ENCODE measurements at regions not wholly inside any gene's neighbourhood (a gene's known extent, or its start where the extent isn't known, plus 50 kb on each side); places are given as distances from the start of the nearest gene placed in this dataset.
"Not testable (repeated sequence)": the region's sequence is repeated elsewhere in the genome, so short reads cannot be mapped to it uniquely, and the experiment has no call there.

DNA sequence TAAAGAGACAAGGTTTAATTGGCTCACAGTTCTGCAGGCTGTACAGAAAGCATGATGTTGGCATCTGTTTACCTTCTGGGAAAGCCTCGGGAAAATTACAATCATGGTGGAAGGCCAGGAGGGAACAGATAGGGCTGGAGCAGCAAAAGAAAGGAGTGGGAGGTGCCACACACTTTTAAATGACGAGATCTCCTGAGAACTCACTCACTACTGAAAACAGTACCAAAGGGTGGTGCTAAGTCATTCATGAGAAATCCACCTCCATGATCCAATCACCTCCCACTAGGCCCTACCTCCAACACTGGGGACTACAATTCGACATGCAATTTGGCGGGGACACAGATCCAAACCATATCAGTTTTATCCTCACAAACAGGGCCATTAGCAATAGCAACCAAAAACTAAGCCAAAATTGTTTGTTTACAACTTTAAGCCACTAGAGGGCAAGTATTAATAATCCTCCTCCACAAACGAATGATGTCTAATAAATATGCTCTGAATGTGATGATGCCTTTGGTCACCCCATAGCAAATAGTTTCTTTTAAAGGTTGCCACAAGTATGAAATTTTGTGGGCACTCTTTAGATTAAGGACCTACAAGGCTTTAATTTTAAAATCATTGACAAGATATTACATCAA lies 129.2 kb upstream of the NRBF2 start:
- intact Hi-C loops (cut with micrococcal nuclease) = loop anchor here (10.0 kb wide), 1 partner anchor 409 kb away; no protein-coding TSS in a partner anchor

DNA sequence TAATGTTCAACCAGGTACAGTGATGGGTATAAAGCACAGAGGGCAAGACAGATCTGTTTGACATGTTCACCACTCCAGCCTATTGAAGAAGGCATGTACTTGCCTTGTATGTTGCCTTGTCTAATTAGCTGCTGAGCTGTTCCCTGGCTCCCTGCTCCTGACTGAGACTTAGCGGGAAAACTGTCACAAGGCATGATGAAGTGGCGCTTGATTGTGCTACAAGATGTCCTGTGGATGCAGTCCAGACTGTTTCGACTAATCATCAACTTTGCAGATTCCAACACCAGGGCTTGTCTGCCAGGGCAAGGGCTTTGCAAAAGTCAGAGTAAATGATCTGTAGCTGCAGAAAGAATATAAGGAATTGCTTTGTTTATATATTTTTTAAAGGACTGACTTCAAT lies 136.2 kb upstream of the NRBF2 start:
- intact Hi-C loops (cut with micrococcal nuclease) = loop anchor here (10.0 kb wide), 2 partner anchors 142 to 362 kb away; no protein-coding TSS in a partner anchor

DNA sequence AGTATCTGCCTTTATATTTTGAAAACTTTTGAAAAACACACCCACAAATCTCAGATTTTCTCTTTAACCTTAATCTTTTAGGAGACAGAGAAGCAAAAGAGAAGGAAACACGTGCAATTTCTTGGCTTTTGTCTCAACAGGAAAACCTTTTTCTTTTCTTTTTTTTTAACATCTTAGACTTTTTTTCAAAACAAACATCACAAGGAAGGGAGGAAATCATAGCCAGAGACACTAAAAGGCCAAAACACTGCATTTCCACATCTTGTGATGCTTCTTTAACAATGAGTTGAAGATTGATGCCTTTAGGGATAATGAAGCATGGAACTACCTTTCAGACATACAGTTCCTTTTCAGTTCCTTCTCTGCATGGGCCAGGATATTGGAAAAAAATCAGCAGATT lies 136.6 kb upstream of the NRBF2 start:
- intact Hi-C loops (cut with micrococcal nuclease) = loop anchor here (10.0 kb wide), 2 partner anchors 142 to 362 kb away; no protein-coding TSS in a partner anchor

DNA sequence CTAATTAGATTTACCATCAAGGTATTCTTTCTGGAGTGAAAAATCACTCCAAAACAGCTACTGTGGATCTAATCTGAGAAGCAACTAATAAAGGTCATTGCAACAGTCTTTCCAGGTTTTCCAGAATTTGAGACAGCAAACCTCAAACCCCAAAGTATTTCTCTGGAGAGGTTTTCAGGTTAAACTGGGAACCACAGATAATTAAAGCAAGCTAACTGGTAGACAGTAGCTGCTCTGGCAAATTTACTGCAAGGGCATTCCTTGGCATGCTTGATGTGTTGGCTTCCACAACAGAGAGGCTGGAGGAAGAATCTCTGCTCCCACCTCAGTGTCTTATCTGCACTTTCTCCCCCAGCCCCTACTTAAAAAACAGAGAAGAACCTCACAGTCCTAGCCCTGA lies 140.0 kb upstream of the NRBF2 start:
- intact Hi-C loops (cut with micrococcal nuclease) = loop anchor here (10.0 kb wide), 2 partner anchors 138 to 358 kb away; no protein-coding TSS in a partner anchor

DNA sequence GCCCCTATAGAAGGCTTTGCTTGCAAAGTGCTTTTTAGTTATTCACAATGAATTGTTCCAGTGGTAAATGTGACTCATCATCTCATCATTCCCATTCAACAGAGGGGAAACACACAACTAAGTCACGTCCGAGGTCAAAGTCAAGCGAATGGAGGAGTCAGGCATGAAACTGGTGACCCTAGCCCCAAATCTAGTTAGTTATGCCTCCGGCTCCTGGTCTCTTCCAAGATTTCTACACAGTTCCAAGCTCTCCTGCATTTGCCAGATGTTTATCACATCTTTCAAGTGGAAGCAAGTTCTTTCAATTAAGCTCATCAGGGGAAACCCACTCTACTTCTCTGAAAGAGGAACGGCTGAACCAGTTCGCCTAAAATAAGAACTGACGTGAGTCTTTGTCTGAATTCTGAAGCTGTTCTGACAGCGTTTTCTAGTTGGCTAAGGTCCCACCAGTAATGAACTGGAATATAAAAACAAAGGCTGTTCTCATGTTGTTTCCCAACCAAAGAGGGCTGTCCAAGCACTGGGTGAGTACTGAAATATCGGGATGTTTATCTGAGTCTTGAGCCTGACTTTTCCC lies 140.9 kb upstream of the NRBF2 start:
- intact Hi-C loops (cut with micrococcal nuclease) = loop anchor here (10.0 kb wide), 2 partner anchors 137 to 357 kb away; no protein-coding TSS in a partner anchor

DNA sequence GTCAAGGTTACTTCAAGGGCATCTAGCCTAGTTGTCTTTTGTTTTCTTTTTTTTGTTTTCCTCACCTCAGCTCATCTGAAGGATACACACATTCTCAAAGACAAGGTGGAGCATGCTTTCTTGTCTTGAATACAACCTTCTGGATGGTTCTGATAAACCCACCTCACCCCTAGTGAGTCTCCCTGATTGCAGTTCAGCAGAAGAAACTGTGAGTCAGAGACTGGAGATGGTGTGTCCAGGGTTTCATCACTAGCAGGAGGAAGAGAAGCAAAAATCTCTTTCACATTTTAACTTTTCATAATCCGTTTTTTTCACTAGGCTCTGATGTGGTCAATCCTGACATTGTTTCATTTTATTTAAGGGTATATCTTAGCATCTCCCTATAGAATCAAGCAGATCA lies 143.0 kb upstream of the NRBF2 start:
- intact Hi-C loops (cut with micrococcal nuclease) = loop anchor here (10.0 kb wide), 2 partner anchors 135 to 355 kb away; no protein-coding TSS in a partner anchor

DNA sequence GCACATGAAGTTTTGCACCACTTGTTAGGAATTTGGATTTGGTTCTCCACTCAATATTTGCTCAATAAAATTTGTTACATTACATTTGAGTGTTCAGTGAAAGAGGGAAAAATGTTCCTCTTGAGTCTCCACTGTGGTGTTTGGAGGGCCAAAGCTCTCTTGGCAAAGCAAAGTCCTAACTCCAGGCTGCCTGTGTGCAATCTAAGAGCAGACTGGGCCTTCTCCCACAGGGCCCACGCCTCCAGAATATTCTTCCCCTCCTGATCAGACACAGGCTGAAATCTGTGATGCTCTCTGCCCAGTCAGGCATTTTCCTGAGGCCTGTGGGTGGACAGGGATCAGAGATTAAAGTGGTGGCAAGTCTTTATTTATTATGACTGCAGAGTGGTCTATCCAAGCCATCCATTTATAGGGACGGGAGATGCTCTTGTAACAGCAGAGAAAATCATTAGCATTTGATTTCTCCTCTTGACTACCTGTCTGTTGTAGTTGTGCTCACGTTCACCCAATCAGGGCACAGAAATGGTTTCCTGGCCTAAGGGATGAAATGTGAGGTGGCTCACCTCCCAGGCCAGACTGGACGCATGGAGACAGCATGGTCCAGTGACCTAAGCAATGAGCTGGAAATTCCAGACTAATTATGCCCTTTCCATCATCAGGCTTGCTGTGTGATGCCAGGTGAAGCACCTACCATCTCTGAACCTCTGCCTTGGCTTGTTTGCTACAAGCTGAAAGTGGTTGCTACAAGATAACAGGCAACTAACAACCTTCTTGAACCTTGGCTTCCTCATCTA lies 147.1 kb upstream of the NRBF2 start:
- intact Hi-C loops (cut with micrococcal nuclease) = no loop called here

DNA sequence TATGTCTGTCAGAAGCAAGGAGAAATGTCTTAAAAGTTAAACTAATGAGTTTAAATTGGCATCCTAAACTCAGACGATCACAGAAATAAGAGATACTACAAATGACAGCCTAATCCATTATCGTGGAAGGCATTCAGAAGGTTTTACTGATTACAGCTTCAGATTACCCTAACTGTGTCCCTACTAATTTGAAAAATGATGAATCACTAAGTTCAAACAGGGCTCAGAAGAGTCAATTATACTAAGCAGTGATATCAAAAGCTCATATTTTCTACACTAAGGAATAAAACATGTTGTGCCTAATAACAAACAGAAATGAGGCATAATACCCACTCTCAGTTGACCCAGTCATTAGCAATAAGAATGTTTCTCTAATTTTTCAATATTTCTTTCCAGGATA lies 152.0 kb upstream of the NRBF2 start:
- intact Hi-C loops (cut with micrococcal nuclease) = no loop called here

DNA sequence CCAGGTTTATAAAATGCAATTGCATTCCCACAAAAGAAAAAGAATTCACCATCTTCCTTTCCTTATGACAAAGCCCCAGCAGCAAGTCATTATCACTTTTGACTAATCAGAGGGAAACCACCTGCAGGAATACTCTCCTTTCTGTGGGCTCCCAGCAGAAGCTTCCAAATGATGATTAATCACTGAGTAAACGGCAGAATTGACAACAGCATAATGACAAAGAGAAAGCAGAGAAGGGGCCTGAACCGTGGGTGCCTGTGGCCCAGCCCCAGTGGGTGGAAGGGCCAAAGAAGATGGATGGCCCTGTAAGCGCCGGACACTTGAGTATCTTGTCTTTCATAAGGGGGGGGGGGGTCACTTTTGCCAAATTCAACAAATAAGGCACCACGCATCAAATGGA lies 152.4 kb upstream of the NRBF2 start:
- intact Hi-C loops (cut with micrococcal nuclease) = no loop called here

DNA sequence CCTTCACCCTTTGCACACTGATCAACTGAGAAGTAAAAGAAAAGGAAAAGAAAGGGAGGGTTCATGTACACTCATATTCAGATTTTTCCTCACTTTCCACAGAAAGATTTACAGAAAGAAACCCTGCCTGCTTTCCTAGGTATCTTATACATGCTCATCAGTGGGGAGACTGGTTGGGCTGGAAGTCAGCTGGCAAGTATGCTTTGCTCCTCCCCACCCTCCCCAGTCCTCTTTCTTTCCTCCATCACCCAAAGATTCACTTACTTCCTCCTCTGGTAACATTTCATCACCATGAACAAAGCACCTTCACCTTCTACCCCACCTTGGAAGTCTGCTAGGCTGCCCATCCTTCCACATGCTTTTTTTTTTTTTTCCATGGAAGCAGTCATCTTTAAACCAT lies 153.2 kb upstream of the NRBF2 start:
- intact Hi-C loops (cut with micrococcal nuclease) = no loop called here

DNA sequence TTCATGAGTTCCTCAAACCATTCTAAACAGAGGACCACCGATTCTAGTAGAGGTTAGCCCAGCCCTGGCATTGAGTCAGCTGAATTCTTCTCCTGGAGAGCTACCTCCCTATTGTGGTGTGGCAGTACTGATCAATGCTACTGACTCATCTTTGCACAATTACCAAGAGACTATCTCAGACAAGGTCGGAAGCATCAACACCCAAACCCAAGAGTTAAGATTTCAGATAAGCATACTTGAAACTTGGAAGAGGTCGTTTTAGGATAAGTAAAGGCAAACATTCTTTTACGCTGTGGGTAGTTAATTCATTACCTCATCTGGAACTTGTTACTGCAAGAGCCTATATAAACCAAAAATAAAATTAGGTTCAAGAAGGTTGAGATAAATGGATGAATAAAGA lies 154.6 kb upstream of the NRBF2 start:
- intact Hi-C loops (cut with micrococcal nuclease) = no loop called here

DNA sequence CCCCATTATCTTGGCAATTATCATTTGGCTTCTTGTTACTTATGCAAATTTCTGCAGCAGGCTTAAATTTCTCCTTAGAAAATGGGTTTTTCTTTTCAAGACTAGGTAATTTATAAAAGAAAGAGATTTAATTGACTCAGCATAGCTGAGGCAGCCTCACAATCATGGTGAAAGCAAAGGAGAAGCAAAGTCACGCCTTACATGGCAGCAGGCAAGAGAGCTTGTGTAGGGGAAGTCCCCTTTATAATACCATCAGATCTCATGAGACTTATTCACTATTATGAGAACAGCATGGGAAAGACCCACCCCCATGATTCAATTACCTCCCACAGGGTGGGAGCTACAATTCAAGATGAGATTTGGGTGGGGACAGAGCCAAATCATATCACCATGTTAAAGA lies 158.3 kb upstream of the NRBF2 start:
- intact Hi-C loops (cut with micrococcal nuclease) = not testable (repeated sequence)

DNA sequence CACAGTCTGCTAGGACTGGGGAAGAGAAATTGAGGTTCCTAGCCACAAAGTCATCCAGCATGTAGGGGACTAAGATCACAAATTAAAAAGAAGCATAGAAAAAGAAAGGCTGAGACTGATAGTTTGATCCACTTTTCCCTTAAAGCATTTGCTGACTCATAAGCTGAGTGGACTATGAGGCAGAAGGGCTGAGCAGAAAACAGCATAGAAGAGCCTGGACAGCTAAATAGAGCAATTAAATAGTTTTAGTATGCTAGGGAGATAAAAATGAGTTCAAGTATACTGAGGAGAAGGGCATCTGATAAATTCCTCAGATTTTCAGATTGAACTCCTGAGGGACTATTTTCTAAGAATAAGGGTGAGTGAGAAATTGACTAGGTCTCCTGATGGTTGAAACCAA lies 155.9 kb upstream of the EGR2 start:
- intact Hi-C loops (cut with micrococcal nuclease) = no loop called here

DNA sequence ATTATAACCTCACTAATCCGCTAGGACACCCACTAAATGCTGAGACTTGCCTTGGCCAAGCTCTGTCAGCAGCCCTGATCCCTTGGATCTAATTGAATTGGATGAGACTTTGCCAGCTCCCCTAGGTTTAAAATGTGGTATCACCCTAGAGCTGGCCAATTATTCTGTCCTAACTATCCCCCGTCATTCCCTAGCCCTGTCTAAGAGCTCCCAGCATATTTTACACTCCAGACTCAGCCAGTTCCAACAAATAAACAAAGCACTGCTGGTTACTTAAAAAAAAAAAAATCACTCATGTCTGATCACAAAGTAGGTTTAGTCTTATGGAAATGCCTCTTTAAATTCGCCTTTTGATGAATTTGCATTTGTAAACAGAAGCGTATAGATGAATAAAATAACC lies 147.9 kb upstream of the EGR2 start:
- intact Hi-C loops (cut with micrococcal nuclease) = no loop called here

DNA sequence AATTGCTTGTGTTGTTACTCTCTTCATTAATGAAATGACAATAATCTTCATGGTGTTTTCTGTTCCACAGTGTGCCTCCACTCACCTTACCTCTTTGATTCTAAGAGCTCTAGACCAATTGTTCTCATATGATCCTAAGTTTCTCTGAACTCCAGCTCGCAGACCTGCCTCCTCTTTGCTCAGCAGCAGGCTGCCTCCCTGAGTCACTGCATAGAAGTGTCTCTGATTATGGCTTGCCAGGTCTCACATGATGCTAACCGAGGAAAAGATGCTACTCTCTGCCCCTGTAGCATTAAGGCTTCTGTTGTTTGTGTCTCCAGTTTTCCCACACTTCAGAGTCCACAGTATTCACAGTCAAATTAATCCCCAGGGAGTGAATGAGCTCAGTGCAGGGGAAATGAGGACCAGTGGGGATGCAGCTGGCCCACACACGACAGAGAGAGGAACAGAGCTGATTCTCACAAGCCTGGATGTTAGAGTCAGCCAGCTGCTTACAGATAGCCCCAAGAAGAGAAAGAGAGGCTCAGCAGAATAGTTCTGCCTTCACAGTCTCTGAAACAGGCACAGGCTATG lies 145.9 kb upstream of the EGR2 start:
- intact Hi-C loops (cut with micrococcal nuclease) = no loop called here

DNA sequence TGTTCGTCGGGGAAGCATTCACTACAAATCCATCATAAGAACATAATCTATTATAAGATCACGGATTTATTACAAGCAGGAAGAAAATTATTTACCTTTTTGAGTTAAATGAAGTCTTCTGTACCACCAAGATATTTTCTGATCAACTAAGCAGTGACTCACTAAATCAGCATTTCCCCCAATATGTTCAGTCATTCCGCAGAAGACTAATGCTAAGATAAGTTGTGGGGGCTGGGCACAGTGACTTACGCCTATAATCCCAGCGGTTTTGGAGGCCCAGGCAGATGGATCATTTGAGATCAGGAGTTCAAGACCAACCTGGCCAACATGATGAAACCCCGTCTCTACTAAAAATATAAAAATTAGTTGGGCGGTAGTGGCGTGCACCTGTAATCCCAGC lies 144.2 kb upstream of the EGR2 start:
- intact Hi-C loops (cut with micrococcal nuclease) = no loop called here

DNA sequence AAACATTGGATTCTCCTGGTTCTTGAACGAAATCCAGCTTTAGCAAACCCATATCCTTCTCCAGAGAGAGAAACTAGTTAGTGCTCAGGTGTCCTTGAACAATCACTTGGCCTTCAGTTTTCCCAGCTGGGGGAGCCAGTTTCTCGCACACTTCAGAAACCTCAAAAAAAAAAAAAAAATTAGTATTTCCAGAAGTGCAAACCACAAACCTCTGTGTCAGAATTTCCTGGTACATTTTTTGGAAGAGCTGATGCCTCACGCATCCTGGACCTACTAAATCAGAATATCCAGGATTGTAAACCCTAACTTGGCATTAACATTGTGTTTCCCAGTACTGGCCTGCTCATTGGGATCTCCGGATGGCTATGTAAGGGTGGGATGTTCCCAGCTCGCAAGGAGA lies 143.4 kb upstream of the EGR2 start:
- intact Hi-C loops (cut with micrococcal nuclease) = no loop called here

DNA sequence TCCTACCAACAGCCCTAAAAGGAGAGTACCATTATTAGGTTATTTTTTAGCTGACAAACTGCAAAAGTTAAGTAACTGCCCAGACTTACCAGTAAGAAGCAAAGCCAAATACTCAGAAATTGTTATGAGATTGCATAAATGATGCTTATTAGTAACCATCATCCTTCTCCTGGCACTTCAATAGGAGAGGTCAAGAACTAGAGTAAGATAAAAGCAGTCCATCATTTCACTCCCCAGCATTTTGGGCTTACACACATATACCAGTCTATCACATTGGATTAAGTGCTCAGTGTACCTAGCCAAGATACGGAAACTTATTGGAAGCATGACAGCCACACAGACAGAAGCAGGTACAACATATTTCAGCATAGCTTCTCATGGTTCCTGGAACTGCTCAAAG lies 142.8 kb upstream of the EGR2 start:
- intact Hi-C loops (cut with micrococcal nuclease) = no loop called here

DNA sequence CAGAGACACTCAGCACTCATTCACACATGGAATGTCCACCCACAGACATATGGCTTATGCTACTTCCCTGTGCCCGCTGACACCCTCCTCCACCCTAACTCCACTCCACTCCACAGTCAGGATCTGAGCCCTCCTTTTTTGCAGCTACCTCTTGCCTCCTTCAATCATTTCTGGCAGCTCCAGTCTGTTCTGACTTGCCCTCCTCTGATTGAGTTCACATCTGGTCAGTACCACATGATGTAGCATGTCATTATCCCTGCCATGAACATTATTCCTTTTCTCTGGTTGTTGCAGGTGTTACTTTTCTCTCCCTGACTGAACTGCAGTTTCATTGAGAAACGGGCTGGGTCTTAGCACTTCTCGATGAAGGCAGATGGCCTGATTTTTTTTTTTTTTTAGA lies 130.1 kb upstream of the EGR2 start:
- intact Hi-C loops (cut with micrococcal nuclease) = no loop called here

DNA sequence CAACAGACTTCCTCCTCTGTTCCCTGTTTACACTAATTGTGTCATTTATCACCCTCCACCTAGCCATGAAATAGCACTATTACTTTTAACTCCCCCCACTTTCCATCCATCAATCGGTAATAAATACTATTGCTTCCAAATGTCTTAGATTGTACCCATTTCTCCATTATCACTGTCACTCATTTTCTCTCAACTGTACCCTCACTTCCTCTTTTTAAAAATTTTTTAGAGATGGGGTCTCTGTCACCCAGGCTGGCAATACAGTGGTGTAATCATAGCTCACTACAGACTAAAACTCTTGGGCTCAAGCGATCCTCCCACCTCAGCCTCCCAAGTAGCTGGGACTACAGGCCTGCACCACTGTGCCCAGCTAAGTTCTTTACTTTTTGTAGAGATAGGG lies 123.5 kb upstream of the EGR2 start:
- intact Hi-C loops (cut with micrococcal nuclease) = no loop called here

DNA sequence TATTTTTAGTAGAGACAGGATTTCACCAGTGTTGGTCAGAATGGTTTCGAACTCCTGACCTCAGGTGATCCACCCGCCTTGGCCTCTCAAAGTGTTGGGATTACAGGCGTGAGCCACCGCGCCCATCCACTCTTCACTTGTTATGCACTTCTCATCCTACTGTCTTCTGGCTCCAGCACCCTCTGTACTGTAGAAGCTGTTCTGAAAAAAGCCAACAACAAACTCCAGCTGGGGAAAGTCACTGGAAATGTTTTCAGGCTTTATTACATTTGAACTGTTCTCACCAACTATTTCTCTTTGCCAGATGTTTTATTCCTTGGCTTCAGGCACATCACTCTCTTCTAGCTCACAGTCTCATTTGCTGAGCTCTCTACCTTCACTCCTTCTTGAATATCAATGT lies 122.5 kb upstream of the EGR2 start:
- intact Hi-C loops (cut with micrococcal nuclease) = no loop called here

DNA sequence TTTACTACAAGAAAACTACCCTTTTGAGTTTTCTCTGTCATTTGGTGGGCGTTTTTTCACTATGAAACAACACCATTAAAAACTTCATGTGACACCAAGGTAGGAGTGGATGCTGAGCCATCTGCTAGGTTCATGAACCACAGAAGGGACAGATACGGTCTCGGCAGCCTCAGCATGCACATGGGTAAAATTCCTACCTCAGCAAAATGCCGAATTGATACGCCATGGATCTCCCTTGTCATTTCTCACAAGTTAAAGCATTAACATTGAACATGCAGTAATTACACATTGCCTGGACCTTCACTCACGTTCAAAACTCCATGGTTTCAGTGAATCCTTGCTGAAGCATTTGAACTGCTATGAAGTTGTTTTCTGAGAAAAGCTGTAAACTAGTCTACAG lies 121.5 kb upstream of the EGR2 start:
- intact Hi-C loops (cut with micrococcal nuclease) = no loop called here
